ENCODE measurements at regions not wholly inside any gene's neighbourhood (a gene's known extent, or its start where the extent isn't known, plus 50 kb on each side); places are given as distances from the start of the nearest gene placed in this dataset.

- TF ChIP-seq GATA3 (IDR thresholded peaks at IDR 0.05; ENCODE audit: low read depth, low read length) (no peak), GATA2 (IDR thresholded peaks at IDR 0.05; ENCODE audit: low read depth, low read length) (no peak)
Measured at GRCh38 chr16:51615141-51615540, 464.1 kb upstream of the SALL1 start.

Data from SH-SY5Y (cell line).